Lower lobe of right lung (tissue), 2 donors: ENCODE measurements at regions not wholly inside any gene's neighbourhood (a gene's known extent, or its start where the extent isn't known, plus 50 kb on each side); places are given as distances from the start of the nearest gene placed in this dataset.

Experiments used
- ATAC-seq, 2 donors: fragments of 200-7000 bp; cut with Tn5 transposase; one replicate each; pipeline ENCODE4 v1.9.1; 2020 to 2022; ENCODE audit warnings: mild to moderate bottlenecking in 2 of 2, moderate library complexity in 2 of 2
- DNase-seq: peaks from one replicate; pipeline ENCODE4 v3.0.0-alpha.2; 2020
- H3K27ac ChIP-seq: fragments of 200-600 bp; one replicate; pipeline ENCODE4 v1.8.0; 2022
- H3K27me3 ChIP-seq: fragments of 200-600 bp; one replicate; pipeline ENCODE4 v1.8.0; 2022; ENCODE audit warnings: low read depth
- H3K36me3 ChIP-seq: fragments of 200-600 bp; one replicate; pipeline ENCODE4 v1.8.0; 2022; ENCODE audit warnings: mild to moderate bottlenecking
- H3K4me1 ChIP-seq: fragments of 200-600 bp; one replicate; pipeline ENCODE4 v1.8.0; 2022
- H3K4me3 ChIP-seq: fragments of 200-600 bp; one replicate; pipeline ENCODE4 v1.8.0; 2022; ENCODE audit warnings: mild to moderate bottlenecking
- H3K9me3 ChIP-seq: fragments of 200-600 bp; one replicate; pipeline ENCODE4 v1.8.0; 2022
- CTCF ChIP-seq: fragments of 200-600 bp; IDR thresholded peaks from one replicate; pipeline ENCODE4 v1.8.0; 2022; ENCODE audit warnings: antibody characterized with exemption, mild to moderate bottlenecking
- intact Hi-C: fragments of 100-400 bp; cut with DNase I; formaldehyde crosslinking; loops from one replicate; pipeline ENCODE4 v1.11.0; 2022
- donor health status: DM: no; HTN: yes; CAD: no; lungs with severe emphysema.

DNA sequence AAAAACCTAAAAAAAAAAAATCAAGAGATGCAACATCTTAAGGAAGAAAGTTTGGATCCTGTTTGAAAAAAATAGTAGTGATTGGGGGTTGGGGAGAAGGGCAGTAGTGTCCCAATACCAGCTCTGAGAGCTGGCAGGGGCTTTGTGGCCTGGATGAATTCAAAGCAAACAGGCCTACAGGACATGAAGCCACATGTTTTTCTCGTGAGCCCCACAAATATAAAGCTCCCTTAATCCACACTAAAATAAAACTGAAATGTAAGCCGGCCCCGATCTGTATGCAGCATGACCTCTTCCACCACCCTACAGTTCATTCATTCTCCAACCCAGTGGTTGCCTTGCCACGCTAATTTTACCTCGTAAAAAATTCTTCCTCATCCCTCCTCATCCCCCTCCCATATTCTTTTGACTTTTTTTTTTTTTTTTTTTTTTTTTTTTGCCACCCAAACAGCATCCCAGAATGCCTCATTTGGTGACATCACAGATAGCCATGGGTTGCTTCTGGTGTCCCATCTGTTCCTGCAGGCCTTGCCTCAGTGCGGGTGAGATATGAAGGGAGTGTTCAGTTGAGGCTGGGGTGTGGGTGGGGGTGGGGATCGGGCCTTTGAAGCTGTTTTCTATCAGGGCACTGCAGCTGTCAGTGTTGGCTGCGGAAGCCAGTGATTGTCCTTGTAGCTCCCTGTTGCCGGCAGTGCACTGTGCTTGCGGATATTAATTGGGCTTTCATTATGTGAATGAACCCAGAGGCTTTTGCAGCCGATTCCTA lies 81.6 kb upstream of the NFIB start:
- H3K27ac ChIP-seq: no peak overlapping the region
- H3K4me3 ChIP-seq: no peak overlapping the region
- no peaks in the 10 kb centered on the region for H3K27me3 ChIP-seq
- peaks cover 6% of the 10 kb centered on the region for H3K9me3 ChIP-seq
- ATAC-seq (no peak), DNase-seq (no peak)
- intact Hi-C loops: no loop called here
- H3K4me1 ChIP-seq: peaks cover 12% of the 10 kb centered on the region
- no peak for TF ChIP-seq CTCF
- no peaks in the 10 kb centered on the region for H3K36me3 ChIP-seq

- intact Hi-C loops: no loop called here
- H3K27me3 ChIP-seq: no peaks in the 10 kb centered on the region
- no peak overlapping the region for H3K4me3 ChIP-seq
- H3K36me3 ChIP-seq: no peaks in the 10 kb centered on the region
- ATAC-seq (no peak), DNase-seq (no peak)
- H3K9me3 ChIP-seq: peaks cover 6% of the 10 kb centered on the region
- TF ChIP-seq CTCF: no peak
- H3K27ac ChIP-seq: no peak overlapping the region
- H3K4me1 ChIP-seq: no peaks in the 10 kb centered on the region
These were observed 79.5 kb upstream of the NFIB start for GRCh38 chr9:14393418-14393817.

DNA sequence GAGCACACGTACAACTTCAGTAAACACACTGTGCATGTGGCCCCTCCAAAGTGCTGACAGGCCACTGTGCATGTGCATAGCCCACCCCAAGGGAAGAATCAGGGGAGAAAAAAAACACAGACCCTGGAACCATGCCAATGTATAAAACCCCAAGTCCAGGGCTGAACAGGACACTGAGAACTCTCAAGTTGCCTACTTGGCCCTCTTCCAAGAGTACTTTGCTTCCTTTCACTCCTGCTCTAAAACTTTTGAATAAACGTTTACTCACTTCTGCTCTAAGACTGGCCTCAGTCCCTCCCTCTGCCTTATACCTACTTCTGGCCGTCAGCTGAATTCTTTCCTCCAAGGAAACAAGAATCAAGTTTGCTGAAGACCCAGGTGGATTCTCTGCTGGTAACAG lies 77.7 kb upstream of the NFIB start:
- DNase-seq (no peak), ATAC-seq (no peak)
- no peak for TF ChIP-seq CTCF
- H3K27ac ChIP-seq: no peak overlapping the region
- H3K27me3 ChIP-seq: no peaks in the 10 kb centered on the region
- no peaks in the 10 kb centered on the region for H3K4me1 ChIP-seq
- intact Hi-C loops: no loop called here
- H3K9me3 ChIP-seq: peaks cover 6% of the 10 kb centered on the region
- H3K36me3 ChIP-seq: no peaks in the 10 kb centered on the region
- no peak overlapping the region for H3K4me3 ChIP-seq

DNA sequence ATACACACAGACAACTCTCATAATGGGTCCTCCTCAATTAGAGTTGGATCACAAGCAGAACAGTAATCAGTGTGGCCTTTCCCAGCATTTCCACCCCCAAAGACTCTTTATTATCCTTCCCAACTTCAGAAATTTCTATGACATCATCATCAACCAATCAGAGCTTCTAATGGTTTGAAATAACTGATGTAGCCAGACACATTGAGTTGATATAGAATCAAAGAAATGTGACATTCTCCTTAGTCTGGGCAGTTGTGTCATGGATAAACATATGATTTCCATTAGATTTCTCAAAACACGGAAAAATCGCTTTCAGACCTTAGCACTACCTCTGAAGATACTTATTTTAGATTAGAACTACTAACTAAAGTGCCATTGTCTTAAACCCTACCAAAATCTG lies 75.7 kb upstream of the NFIB start:
- H3K9me3 ChIP-seq: peaks cover 6% of the 10 kb centered on the region
- no peaks in the 10 kb centered on the region for H3K36me3 ChIP-seq
- TF ChIP-seq CTCF: no peak
- no peak overlapping the region for H3K4me3 ChIP-seq
- no peak for ATAC-seq
- H3K4me1 ChIP-seq: no peaks in the 10 kb centered on the region
- DNase-seq: no peak
- H3K27ac ChIP-seq: no peak overlapping the region
- no peaks in the 10 kb centered on the region for H3K27me3 ChIP-seq
- intact Hi-C loops: no loop called here

DNA sequence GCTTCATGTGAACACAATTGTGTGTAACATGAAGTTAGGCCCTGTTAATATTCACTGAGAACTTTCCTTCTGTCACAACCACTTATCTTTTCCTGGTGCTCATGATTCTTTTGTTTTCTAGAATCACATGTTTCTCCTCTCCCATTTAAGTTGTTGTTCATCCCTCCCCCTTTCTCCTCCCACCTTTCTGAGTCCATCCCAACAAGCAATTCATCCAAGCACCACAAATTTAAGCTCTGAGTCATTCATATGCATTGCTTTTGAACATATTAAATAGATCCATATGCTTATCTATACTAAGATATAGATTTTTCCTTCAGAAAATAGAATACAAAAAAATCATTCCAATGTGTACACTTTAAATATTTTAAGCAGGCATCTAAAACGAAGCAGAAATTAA lies 75.2 kb upstream of the NFIB start:
- DNase-seq: no peak
- TF ChIP-seq CTCF: no peak
- ATAC-seq: no peak
- intact Hi-C loops: no loop called here
- H3K36me3 ChIP-seq: no peaks in the 10 kb centered on the region
- H3K4me3 ChIP-seq: no peak overlapping the region
- H3K9me3 ChIP-seq: peaks cover 6% of the 10 kb centered on the region
- no peaks in the 10 kb centered on the region for H3K27me3 ChIP-seq
- no peak overlapping the region for H3K27ac ChIP-seq
- H3K4me1 ChIP-seq: no peaks in the 10 kb centered on the region
